Dermis microvascular lymphatic vessel endothelial cell (primary cell): ENCODE measurements at regions not wholly inside any gene's neighbourhood (a gene's known extent, or its start where the extent isn't known, plus 50 kb on each side); places are given as distances from the start of the nearest gene placed in this dataset.

ENCODE experiments used
- DNase-seq, 2 donors: peaks; one replicate each; pipeline versions ENCODE4 v3.0.0 to v3.0.0-alpha.2; 2010; ENCODE audit warnings: low read depth in 2 of 2

DNA sequence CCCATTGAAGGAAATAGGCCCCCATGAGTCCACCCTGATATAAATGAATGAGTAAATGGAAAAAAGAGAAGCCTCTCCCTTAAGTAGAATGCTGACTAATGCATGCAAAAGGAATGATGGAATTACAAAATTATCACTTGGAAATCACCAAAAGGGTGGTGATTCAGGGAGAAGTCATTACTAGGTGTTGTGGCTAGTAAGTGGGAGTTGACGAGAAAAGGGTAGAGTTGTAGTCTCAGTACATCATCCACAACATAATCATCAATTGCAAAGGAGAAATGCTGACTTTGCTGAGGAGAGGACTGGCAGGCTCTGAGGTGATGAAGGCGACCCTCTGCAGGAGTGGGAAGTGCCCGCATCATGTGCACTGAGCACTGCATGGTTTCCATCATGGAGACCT, 201.5 kb upstream of the S1PR3 start:
- no peak for DNase-seq

DNA sequence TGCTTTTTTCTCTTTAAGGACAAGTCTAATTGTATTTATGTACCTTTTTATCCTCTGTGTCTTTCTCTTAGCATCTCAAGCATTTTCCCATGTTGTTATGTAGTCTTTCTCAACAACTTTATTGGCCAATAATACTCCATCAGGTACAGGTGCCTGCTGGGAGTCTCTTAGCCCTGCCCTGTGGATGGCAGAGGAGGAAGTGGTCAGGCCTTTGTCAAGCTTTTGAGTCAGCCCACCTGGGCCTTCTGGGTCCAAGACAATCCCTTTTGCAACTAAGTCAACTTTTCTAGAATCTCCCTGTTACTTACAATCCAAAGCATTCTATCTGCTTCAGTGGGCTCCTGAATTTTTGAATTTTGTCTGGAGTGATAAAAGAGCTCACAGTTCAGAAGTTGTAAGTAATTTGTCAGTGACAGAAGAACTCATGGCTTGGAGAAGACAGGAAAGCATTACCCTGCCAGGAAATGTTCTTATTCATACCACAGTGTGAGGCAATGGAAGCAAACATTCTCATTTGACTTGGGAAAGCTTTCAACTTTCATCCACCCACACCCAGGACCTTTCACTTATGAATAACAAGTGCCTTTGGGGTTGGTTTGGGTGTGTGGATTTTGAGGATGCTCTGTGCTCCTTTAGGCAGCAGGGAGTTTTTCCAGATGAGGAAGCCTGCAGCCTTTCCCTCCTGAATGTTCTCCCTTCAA, 200.0 kb upstream of the S1PR3 start:
- DNase-seq = peak in 1 of 2 donors; percentile 19

DNA sequence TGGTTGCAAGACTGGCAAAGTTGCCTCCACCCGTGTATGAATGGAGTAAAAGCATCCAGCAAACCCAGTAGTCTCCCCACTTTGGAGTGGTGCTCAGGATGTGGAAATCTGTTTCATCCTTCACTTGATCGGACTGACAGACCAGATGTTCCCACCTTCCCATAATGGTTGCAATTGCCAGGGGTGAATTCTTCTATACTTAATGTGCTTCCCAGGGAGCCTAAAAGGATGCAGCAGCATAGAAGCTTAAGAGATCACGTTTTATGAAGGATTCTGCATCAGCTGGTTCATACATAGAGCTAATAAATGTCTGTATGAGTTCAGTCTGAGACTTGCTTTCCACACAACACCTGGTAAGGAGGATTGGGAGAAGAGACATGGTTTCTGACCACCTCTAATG, 198.8 kb upstream of the S1PR3 start:
- DNase-seq = no peak

DNA sequence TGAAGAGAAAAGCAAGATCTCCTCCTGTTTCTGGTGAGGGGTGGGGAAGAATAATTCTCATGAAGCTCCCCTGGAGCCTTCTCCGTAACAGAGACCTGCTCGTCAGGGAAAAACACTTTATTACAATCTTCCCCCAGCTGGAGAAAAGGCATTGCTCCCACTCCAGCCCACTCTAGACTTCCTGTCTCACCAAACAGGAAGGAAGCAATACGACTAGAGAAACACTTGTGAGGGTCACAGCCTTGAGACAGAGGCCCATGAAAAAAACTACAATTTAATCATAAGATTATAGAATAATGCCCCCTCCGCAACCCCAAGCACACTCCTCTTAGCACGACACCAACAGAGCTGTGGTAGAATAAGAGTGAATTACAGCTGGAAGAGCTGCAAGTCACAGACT, 197.2 kb upstream of the S1PR3 start:
- DNase-seq = peak in 1 of 2 donors; percentile 66

DNA sequence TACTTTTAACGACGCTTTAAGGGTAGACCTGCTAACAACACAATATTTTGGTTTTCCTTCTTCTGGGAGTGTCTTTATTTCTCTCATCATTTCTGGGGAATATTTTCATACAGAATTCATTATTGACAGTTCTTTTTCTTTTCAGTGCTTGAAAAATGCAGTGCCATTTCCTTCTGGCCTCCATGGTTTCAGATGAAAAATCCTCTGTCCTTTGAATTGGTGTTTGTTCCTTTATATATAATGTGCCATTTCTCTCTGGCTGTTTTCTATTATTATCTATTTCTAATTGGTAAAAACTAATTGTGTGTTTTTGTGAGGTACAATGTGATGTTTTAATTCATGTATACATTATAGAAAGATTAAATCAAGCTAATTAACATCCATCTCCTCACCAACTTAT, 194.3 kb upstream of the S1PR3 start:
- DNase-seq = no peak

DNA sequence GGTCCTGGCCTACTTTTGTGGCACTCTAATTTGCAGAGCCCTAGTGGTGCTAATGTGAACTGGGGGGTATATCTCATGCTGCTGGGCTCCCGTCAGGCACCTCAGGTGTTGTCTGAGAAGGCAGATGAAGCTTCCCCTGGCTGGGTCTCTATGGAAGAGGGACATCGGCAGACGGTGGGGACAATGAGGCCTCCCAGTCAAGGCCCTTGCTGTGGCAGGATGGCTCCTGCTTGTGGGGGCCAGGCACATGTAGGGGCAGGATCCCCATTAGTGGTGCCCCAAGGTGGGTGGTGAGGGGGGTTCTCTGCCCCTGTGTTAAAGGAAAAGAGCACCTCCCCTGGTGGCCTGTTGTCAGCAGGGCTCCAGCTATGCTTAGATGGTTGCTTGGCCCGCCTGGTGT, 192.8 kb upstream of the S1PR3 start:
- no peak for DNase-seq

DNA sequence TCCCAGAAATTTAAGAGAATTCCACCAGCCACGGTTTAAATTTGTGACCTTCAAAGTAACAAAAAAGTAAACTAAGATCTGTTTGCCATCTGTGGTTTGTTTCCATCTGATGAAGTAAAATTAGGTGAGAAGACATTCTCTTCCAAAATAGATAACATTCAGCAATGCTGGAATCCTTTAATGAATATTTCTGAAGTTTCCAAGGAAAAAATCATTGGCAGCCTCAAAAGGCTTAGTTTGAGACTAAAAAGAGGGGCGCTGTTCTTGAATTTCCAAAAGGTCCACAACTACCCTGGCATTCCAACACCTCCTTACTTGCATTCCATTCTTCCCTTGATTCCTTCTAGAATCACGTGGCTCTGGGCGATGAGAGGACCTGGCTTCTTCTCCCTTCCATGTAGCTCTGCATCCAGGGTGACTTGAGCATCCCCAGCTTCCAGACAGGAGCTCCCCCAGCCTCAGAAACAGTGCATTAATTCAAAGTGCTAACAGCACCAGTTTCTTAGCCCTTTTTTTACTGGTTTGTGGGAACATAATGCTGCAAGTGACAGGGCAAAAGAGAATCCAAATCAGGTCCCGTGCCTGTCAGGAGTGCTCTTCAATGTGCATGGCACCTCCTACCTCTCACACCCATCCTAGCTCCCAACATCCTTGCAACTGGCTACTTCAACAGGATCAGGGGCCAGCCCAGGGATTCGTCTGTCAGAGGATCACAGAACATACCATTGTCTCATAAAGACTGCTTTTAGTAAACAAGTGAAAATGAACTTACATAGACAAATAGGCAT, 191.5 kb upstream of the S1PR3 start:
- DNase-seq = no peak

DNA sequence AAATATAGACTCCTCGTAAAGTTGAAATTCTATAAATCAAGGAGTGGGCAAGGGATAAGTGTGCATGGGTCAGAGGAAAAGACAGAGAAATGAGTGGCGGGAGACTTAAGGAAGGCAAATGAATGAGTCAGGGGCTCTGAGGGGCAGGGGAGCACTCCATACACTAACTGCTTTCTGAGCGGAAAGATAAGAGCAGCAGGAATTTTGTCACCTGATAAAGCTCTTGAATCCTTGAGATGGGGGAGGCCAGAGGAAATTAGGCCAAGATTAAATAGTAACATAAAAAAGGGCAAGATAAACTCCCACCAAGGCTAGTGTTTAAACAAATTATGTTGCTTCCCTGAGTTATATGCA, 191.0 kb upstream of the S1PR3 start:
- DNase-seq = no peak

DNA sequence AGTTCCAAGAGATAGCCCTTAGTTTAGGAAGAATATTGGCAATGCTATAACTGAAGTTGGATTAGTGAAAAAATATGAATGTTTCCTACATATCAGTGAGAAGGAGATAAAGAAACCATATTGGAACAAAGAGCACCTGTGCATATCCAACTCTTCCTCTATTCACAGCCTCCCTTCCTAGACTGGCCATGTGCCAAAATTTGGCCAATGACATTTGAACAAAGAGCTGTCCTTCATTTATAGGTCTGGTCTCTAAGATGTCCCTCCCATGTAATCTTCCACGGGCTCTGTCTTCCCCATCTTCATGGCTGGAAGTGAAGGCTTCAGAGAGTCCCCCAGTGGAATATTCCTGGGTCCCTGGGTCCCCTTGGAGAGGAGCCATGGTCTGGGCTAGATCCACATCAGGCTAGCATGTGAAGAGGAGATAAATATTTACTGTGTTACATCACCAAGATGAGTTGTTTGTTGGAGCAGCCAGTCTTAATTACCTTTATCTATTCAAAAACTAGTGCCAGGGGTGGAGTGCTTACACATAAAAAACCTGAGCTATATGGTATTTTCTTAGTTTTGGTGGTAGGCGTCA, 190.0 kb upstream of the S1PR3 start:
- DNase-seq = no peak

DNA sequence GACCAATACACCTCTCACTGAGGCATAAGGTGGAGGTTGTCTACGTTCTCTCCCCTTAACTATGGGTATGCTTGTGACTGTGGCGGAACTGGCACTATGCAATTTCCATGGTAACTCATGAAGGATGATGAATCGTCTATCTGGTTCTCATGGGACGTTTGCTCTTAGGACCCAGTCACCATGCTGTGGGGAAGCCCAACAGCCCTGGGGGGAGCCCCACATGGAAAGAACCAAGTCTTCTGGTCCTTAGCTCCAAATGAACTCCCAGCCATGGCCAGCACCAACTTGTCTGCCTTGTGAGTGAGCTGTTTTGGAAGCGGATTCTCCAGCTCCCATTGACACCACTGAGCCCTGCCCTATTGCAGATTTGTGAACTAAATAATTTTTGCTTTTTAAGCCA, 188.7 kb upstream of the S1PR3 start:
- no peak for DNase-seq

DNA sequence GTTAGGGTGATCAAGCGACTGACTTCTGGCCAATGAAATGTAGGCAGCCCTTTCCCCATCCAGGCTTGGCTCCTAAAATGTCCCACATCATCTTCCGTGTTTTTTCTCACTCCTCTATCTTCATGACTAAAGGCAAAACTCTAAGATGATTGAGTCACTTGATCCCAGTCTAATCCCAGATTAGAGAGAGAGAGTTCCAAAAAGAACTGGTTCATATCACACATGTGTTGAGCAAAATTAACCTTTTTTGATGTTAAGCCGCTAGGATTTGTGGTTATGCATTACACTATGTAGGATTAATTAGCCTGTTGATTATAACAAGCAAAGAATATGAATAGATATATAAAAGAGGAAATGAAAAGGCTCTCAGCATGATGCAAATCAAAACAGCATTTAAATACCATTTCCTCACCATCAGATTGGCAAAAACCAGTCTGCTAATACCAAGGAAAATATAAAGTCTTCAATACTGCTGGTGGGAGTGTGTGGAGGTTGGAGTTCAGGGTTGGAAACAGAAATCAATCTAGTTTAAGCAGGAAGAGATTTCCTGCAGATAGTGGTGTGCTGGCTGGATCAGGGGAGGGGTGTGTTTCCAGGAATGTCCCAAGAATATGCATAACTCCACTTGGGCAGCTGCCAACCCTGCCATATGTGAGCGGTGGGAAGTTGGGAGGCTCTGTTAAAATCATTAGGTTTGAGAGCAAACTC, 187.6 kb upstream of the S1PR3 start:
- DNase-seq = peak in 1 of 2 donors; percentile 40

DNA sequence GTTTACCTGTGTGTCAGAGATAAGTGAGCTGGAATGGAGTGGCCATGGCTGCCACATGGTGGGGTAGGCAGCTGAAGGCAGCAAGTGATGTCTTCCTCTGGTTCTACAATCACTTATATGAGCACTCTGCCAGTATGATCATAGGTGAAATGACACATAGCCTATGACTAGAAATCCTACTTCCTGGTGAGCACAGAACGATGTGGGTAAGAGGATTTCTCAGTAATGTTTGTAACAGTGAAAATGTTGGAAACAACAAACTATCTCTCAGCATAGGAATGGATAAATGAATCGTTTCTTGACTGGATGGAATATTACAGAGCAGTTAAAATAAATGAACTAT, 187.0 kb upstream of the S1PR3 start:
- DNase-seq = no peak

DNA sequence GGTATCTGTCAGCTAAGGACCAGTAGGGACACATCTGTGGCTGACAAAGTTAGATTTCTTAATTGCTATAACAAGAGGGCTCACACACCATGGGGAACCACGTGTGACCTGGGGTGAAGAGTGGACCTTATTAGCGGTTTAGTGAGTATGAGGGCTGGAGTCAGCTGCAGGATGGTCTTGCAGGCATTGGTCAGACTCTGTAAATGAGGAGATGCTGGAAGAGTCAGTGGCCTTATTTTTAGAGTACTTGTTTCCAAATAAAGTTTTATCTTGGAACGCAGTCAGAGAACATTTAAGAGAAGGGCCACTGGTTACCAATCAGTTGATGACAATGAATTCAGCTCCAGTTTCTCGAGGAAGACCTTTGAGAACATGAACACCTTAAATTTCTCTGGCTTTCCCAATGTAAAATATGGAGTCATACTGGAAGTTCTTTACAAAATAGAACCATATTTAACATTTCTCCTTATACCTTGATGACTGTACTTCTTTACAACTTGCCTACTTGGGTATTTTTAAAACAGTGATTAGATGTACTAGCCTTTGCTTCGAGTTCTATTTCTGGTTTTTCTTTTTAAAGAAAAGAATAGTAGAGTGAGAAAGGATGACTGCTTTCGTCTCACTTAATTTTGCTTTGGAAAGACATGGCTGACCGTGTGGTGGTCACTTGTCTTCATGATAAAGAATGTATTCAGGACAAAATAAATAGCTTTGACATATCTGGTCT, 185.9 kb upstream of the S1PR3 start:
- DNase-seq = no peak

DNA sequence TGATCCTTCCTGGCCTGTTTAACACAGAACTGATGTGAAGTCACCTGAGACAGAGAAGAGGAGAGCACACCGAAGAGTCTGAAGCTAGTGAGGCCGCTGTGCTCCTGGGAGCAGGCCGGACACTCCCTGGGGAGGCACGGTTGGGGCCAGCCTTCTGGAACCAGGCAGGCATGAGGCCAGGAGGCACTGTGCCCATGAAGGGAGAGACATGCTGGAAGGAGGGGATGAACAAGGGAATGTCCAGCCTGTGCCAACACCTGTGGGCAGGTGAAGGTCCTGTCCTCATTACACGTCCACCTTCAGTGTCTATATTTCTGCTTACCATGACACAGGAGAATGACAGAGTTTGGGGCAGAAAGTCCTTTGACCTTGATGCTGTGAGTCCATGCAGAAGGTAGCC, 183.8 kb upstream of the S1PR3 start:
- DNase-seq = no peak

DNA sequence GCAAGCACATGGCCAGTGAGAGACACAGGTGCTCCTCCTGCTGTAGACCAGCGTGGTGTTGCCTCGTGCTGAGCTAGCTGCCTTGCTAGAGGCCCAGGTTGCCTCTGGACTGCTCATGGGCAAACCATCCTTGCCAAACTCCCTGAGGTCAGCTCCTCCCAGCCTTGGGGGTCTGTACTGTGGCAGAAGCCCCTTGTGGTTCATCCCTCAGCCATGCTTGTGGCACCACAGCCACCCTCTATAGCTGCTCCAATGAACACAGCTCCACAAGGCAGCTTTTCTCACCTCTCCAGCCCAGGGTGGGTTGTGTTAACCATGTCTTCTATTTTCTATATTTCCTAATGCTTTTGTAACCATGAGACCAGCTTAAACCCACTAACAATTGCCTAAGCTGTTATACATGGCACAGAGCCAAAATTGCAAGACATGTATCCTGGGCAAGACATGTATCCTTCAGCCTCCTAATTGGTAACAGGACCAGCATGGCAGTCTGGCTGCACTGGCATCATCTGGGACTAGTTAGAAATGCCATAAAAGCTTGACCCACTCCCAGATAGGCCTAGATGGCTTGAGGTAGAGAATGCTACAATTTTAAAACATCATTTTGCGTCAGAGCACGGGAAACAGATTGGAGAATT, 183.1 kb upstream of the S1PR3 start:
- DNase-seq = peak in 1 of 2 donors; percentile 44

DNA sequence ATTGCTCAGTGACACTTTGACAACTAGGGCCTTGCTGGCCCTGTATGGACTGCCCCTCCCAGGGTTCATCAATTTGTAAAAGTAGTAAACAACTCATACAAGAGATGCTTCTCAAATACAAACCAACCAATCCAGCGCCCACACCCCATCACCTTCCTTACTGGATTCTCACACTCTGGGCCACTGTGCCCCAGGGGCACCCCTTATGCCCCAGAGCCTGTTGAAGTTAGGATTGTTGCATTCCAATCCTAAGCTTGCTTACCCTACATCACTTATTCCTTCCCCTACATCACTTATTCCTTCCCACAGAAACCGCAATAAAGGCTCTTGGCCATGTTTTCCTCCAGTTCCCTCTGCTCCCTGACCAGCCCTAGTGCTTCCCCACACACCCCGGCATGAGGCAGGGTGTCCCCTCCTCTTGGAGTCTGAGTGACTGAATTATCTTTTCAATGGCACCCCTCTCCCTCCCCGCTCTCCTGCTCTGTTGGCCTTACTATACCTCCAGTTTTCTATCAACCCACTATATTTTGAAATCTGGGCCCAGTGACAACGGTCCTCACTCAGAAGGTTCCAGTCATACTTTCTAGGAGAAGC, 182.4 kb upstream of the S1PR3 start:
- DNase-seq = no peak

DNA sequence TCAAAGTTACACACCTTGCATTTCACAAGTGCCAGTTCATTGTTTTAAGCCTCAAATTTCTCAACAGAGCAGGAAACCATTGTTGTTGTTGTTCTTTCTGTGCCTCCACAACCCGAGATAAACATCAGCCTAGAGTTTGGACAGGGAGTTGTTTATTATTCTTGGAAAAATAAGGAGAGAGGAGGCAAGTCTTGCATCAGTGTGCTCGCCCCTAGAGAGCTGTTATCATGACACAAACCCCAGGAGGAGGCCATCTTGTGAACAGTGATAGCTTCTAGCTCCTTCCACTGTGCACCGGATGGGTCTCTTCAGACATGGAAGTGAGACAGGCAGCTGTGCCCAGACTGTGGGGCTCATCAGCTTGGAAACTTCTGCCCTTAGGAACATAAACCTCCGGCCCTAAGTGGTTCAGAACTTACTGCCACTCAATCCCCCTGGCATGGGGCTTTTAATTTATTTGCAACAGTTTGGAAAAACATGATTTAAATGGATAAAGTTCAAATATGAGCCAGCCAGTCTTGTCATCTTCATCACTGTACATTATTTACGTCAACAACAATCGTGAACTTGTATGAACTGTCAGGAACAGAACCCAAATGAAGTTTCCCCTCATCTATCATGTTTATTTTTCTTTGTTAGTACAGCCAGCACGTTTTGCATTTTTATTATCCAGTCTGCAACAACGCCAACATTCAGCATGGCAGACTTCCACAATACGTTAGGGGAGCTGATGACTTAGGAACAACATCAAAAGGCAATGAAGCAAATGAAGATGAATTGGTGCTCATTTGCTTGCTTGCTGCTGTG, 181.7 kb upstream of the S1PR3 start:
- peak in 1 of 2 donors; percentile 48 for DNase-seq

DNA sequence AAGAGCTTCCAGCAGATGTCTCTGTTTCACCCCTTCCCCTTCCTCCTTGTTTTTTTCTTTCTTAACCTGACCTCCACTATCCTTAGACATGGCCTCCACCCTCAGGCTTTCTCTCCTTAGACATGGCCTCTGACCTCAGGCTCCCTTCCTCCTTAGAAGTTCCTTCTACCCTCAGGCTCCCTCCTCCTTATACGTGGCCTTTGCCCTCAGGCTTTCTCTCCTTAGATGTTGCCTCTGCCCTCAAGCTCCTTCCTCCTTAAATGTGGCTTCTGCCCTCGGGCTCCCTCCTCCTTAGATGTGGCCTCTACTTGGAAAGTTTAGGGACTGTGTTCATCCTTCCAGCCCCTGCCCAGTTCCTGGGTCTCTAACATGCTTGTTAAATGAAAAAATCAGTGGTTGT, 180.4 kb upstream of the S1PR3 start:
- no peak for DNase-seq

DNA sequence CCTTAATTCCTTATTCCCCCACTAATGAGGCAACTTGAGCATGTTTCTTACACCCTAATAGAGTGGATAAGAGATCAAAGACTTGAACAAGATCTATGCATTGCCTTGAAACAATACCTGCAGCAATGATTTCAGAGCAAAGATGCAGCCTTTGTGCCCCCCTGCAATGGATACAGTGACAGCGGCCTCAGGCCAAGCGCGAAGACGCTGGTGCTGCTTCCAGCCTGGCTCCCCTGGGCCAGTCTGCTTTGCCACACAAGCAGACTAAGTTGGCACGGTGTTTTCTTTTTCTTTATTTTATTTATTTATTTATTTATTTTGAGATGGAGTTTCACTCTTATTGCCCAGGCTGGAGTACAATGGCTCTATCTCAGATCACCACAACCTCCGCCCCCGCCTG, 179.8 kb upstream of the S1PR3 start:
- no peak for DNase-seq
